ENCODE measurements at regions not wholly inside any gene's neighbourhood (a gene's known extent, or its start where the extent isn't known, plus 50 kb on each side); places are given as distances from the start of the nearest gene placed in this dataset.

DNA sequence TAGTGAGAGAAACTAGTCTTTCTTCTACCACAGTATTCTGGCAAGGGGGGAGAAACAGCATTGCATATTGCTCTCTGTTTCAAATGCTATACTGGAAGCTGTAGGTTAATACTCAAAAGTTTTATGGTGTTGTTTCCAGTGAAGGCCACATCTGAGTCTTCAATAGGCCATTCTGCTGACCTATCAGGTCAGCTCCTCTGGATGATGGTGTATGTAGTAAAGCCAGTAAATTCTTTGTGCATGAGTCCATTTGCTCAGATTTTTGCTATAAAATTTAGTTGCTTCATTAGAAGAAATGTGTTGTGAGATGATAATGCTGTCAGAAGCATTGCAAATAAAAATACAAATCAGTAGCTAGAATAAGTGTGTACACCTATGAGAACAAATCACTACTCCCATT lies 64.9 kb upstream of the RBMS3 start:
- H3K79me2 ChIP-seq (ENCODE audit: control insufficient read depth, insufficient read depth, low read length): no peaks in the 10 kb centered on the region
- peak; percentile 8 to 11 for DNase-seq (ENCODE audit: low read depth in 2 of 2)
- no peak overlapping the region for H2AFZ ChIP-seq (ENCODE audit: low read length)

DNA sequence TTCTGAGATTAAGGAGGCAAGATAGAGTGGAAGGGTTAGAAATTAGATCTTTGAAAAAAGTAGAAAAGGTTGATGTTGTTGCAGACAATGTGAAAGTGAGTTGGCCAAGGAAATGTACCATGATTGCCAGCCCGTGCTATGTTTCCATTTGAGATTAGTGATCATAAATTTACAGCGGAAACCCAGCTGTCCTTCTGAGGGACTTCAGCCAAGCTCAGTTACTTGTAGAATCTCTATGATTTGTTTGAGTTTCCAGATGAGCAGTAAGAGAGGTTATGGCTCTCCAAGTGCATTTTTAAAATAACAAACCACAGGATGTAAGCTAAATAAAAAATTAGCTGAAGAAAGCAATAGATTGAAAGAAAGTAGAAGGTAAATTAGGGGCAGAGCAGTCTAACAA lies 54.2 kb upstream of the RBMS3 start:
- Histone ChIP-seq H3K27ac (ENCODE audit: insufficient read depth, low read length) (no peak overlapping the region), H3K9ac (ENCODE audit: insufficient read depth, low read length) (no peak overlapping the region), H3K79me2 (ENCODE audit: control insufficient read depth, insufficient read depth, low read length) (no peaks in the 10 kb centered on the region), H3K4me3 (replicated peaks in 1 of 4; ENCODE audit: control extremely low read depth in 1 of 4, insufficient read depth in 1 of 4, low read depth in 3 of 4, low read length in 4 of 4) (no peak overlapping the region), H3K4me2 (ENCODE audit: extremely low read depth, insufficient read depth, low read length) (no peak overlapping the region), H3K9me3 (ENCODE audit: control insufficient read depth, insufficient read depth, low read depth, low read length) (no peaks in the 10 kb centered on the region), H3K4me1 (ENCODE audit: control insufficient read depth, extremely low read depth, insufficient read depth, low read length) (no peaks in the 10 kb centered on the region), H4K20me1 (ENCODE audit: control insufficient read depth, extremely low read depth, insufficient read depth, low read length) (no peaks in the 10 kb centered on the region), H3K36me3 (ENCODE audit: control insufficient read depth, insufficient read depth, low read length) (no peaks in the 10 kb centered on the region), H3K27me3 (ENCODE audit: control insufficient read depth, insufficient read depth, low read length) (no peaks in the 10 kb centered on the region), H2AFZ (ENCODE audit: low read length) (peak overlapping the region; percentile 65)
- peak; percentile 22 to 37 for DNase-seq (ENCODE audit: low read depth in 2 of 2)
- TF ChIP-seq CTCF (conservative IDR thresholded peaks at IDR 0.05 in 1 of 2, IDR thresholded peaks at IDR 0.05 in 1 of 2; ENCODE audit: low read depth in 1 of 2, low read length in 2 of 2) (no peak), EZH2 (IDR thresholded peaks at IDR 0.05; ENCODE audit: low read length, missing control alignments) (no peak)

More for the DNA sequence above, 64.9 kb upstream of the RBMS3 start:
- Histone ChIP-seq H3K9me3 (ENCODE audit: control insufficient read depth, insufficient read depth, low read depth, low read length) (no peaks in the 10 kb centered on the region), H3K4me1 (ENCODE audit: control insufficient read depth, extremely low read depth, insufficient read depth, low read length) (peaks cover 2% of the 10 kb centered on the region), H3K4me2 (ENCODE audit: extremely low read depth, insufficient read depth, low read length) (no peak overlapping the region), H4K20me1 (ENCODE audit: control insufficient read depth, extremely low read depth, insufficient read depth, low read length) (no peaks in the 10 kb centered on the region), H3K36me3 (ENCODE audit: control insufficient read depth, insufficient read depth, low read length) (no peaks in the 10 kb centered on the region), H3K9ac (ENCODE audit: insufficient read depth, low read length) (no peak overlapping the region), H3K4me3 (replicated peaks in 1 of 4; ENCODE audit: control extremely low read depth in 1 of 4, insufficient read depth in 1 of 4, low read depth in 3 of 4, low read length in 4 of 4) (no peak overlapping the region), H3K27ac (ENCODE audit: insufficient read depth, low read length) (no peak overlapping the region), H3K27me3 (ENCODE audit: control insufficient read depth, insufficient read depth, low read length) (no peaks in the 10 kb centered on the region)
- TF ChIP-seq EZH2 (IDR thresholded peaks at IDR 0.05; ENCODE audit: low read length, missing control alignments) (no peak), CTCF (conservative IDR thresholded peaks at IDR 0.05 in 1 of 2, IDR thresholded peaks at IDR 0.05 in 1 of 2; ENCODE audit: low read depth in 1 of 2, low read length in 2 of 2) (no peak)

DNA sequence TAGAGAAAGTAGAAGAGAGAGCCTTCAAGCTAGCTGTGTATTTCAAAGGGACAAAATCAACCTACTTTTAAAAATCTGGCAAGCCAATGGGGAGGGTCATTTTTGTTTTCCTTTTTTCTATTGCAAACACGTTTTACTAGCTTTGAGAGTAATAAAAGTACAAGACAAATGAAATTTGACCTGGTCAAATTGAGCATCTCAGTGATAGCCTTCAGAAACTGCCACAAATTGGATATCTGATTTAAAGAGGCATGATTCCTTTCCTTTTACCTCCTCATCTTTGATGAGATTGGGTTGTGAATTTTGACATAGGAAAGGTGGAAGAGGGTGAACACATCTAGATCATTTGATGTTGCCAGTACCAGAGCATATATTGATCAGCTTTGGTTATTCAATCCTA lies 53.6 kb upstream of the RBMS3 start:
- TF ChIP-seq CTCF (conservative IDR thresholded peaks at IDR 0.05 in 1 of 2, IDR thresholded peaks at IDR 0.05 in 1 of 2; ENCODE audit: low read depth in 1 of 2, low read length in 2 of 2): no peak
- no peak for TF ChIP-seq EZH2 (IDR thresholded peaks at IDR 0.05; ENCODE audit: low read length, missing control alignments)
- H3K36me3 ChIP-seq (ENCODE audit: control insufficient read depth, insufficient read depth, low read length): no peaks in the 10 kb centered on the region
- no peak overlapping the region for H3K27ac ChIP-seq (ENCODE audit: insufficient read depth, low read length)
- no peaks in the 10 kb centered on the region for H3K79me2 ChIP-seq (ENCODE audit: control insufficient read depth, insufficient read depth, low read length)
- H3K4me3 ChIP-seq (replicated peaks in 1 of 4; ENCODE audit: control extremely low read depth in 1 of 4, insufficient read depth in 1 of 4, low read depth in 3 of 4, low read length in 4 of 4): no peak overlapping the region
- H3K4me2 ChIP-seq (ENCODE audit: extremely low read depth, insufficient read depth, low read length): no peak overlapping the region
- H4K20me1 ChIP-seq (ENCODE audit: control insufficient read depth, extremely low read depth, insufficient read depth, low read length): no peaks in the 10 kb centered on the region
- H3K9ac ChIP-seq (ENCODE audit: insufficient read depth, low read length): no peak overlapping the region
- no peaks in the 10 kb centered on the region for H3K27me3 ChIP-seq (ENCODE audit: control insufficient read depth, insufficient read depth, low read length)
- H2AFZ ChIP-seq (ENCODE audit: low read length): no peak overlapping the region
- no peaks in the 10 kb centered on the region for H3K9me3 ChIP-seq (ENCODE audit: control insufficient read depth, insufficient read depth, low read depth, low read length)
- no peaks in the 10 kb centered on the region for H3K4me1 ChIP-seq (ENCODE audit: control insufficient read depth, extremely low read depth, insufficient read depth, low read length)
- DNase-seq (ENCODE audit: low read depth in 2 of 2): no peak

Measured in fibroblast of lung (primary cell).